ENCODE measurements at regions not wholly inside any gene's neighbourhood (a gene's known extent, or its start where the extent isn't known, plus 50 kb on each side); places are given as distances from the start of the nearest gene placed in this dataset.

DNA sequence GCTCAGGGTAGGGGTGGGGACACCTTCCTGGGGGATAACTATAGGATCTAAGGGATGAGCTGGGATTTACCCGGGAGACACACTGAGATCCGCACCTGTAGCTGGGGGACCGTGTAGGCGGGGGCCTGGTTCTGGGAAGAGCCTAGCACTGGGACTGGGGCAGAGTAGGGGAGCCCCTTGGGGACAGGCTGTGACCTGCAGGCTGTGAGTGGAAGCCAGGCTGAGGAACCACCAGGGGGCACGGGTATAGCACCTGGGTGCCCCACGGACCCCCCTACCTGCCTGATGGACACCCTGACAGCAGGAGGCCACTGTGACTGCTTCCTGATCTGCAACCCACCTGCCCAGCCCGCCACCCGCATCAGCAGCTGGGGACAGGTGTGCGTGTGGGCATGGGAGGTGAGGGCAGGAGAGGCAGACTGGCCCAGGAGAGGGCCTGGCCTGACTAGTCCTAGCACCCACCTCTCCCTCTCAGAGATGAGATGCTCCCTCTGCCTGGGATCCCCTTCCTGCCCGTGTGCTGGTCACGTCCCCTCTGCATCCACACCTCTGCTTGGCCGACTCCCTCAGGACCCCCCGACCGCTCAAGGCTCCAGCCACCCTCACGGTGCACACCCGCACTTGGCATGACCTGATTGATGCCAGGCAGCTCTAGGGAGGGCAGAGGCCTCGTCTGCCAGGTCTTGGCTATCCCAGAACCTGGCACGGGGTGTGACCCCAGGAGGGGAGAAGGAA lies 94.2 kb upstream of the NKX1-1 start:
- TF ChIP-seq, protein P1, sequence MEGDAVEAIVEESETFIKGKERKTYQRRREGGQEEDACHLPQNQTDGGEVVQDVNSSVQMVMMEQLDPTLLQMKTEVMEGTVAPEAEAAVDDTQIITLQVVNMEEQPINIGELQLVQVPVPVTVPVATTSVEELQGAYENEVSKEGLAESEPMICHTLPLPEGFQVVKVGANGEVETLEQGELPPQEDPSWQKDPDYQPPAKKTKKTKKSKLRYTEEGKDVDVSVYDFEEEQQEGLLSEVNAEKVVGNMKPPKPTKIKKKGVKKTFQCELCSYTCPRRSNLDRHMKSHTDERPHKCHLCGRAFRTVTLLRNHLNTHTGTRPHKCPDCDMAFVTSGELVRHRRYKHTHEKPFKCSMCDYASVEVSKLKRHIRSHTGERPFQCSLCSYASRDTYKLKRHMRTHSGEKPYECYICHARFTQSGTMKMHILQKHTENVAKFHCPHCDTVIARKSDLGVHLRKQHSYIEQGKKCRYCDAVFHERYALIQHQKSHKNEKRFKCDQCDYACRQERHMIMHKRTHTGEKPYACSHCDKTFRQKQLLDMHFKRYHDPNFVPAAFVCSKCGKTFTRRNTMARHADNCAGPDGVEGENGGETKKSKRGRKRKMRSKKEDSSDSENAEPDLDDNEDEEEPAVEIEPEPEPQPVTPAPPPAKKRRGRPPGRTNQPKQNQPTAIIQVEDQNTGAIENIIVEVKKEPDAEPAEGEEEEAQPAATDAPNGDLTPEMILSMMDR (conservative IDR thresholded peaks at IDR 0.05; ENCODE audit: low read length) = no peak
- TF ChIP-seq EZH2phosphoT487 (IDR thresholded peaks at IDR 0.05; ENCODE audit: borderline replicate concordance, low read depth, low read length) = no peak

Data from OCI-LY7 (cell line).